HepG2 (cell line): ENCODE measurements at regions not wholly inside any gene's neighbourhood (a gene's known extent, or its start where the extent isn't known, plus 50 kb on each side); places are given as distances from the start of the nearest gene placed in this dataset.

Experiments
- DNMT3B ChIP-seq: conservative IDR thresholded peaks from 2 replicates; pipeline ENCODE4 v1.6.1; 2016; ENCODE audit warnings: missing biosample characterization, control low read depth
- JUN ChIP-seq: sonication (generic); formaldehyde crosslinking; IDR thresholded peaks from 2 replicates; pipeline ENCODE4 v1.4.0; 2020; ENCODE audit warnings: mild to moderate bottlenecking, missing genetic modification reagents
- SKIL ChIP-seq: sonication (generic); formaldehyde crosslinking; IDR thresholded peaks from 2 replicates; pipeline ENCODE4 v1.8.0; 2022; ENCODE audit warnings: missing genetic modification reagents, mild to moderate bottlenecking, moderate library complexity, borderline replicate concordance
- ZNF282 ChIP-seq: fragments of 450-650 bp; IDR thresholded peaks from 2 replicates; pipeline ENCODE4 v1.6.1; 2018; ENCODE audit not compliant: partially characterized antibody
- ZNF629 ChIP-seq: sonication (generic); formaldehyde crosslinking; conservative IDR thresholded peaks from 2 replicates; pipeline ENCODE4 v1.5.0; 2020; ENCODE audit warnings: missing genetic modification reagents
- TF ChIP-seq, protein P1 (sequence below), 2 experiments: sonication (generic) in 1 of 2; formaldehyde crosslinking in 1 of 2; IDR thresholded peaks; 2 replicates each; pipeline versions ENCODE4 v1.5.1 to v1.6.1; 2011 to 2020; ENCODE audit warnings: borderline replicate concordance in 1 of 2, low read depth in 1 of 2, low read length in 1 of 2, mild to moderate bottlenecking in 1 of 2, missing genetic modification reagents in 1 of 2, moderate library complexity in 1 of 2
- TF ChIP-seq, protein P2 (sequence below): sonication (generic); formaldehyde crosslinking; IDR thresholded peaks from 2 replicates; pipeline ENCODE4 v1.5.0; 2020; ENCODE audit warnings: mild to moderate bottlenecking, missing genetic modification reagents, moderate library complexity
- TF ChIP-seq, protein P3 (sequence below): sonication (generic); formaldehyde crosslinking; IDR thresholded peaks from 2 replicates; pipeline ENCODE4 v1.4.0; 2020; ENCODE audit warnings: missing genetic modification reagents
- TF ChIP-seq, protein P4 (sequence below): sonication (generic); formaldehyde crosslinking; conservative IDR thresholded peaks from 2 replicates; pipeline ENCODE4 v1.4.0; 2020; ENCODE audit warnings: mild to moderate bottlenecking, missing genetic modification reagents, moderate library complexity
- TF ChIP-seq, protein P5 (sequence below): sonication (generic); formaldehyde crosslinking; conservative IDR thresholded peaks from 2 replicates; pipeline ENCODE4 v1.8.0; 2022; ENCODE audit warnings: low read depth, missing genetic modification reagents
- TF ChIP-seq, protein P6 (sequence below): IDR thresholded peaks from 2 replicates; pipeline ENCODE4 v1.6.1; 2012; ENCODE audit warnings: inconsistent platforms

DNA sequence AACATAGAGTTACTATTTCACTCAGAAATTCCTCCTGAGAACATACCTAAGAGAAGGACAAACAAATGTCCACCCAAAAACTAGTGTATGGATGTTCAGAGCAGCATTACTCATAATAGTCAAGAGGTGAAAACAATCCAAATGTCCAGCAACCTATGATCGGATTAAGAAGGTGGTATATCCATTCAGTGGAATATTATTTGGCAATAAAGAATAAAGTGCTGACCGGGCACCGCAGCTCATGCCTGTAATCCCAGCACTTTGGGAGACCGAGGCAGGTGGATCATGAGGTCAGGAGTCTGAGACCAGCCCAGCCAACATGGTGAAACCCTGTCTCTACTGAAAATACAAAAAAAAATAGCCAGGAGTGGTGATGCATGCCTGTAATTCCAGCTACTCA is 182.8 kb upstream of the AGAP1 start:
- TF ChIP-seq, protein P1, sequence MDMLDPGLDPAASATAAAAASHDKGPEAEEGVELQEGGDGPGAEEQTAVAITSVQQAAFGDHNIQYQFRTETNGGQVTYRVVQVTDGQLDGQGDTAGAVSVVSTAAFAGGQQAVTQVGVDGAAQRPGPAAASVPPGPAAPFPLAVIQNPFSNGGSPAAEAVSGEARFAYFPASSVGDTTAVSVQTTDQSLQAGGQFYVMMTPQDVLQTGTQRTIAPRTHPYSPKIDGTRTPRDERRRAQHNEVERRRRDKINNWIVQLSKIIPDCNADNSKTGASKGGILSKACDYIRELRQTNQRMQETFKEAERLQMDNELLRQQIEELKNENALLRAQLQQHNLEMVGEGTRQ (IDR thresholded peaks at IDR 0.05; ENCODE audit: low read depth, low read length) = no peak
- TF ChIP-seq, protein P1 (CRISPR knock-in tag; IDR thresholded peaks at IDR 0.05; ENCODE audit: borderline replicate concordance) = no peak
- TF ChIP-seq DNMT3B = no peak
- TF ChIP-seq, protein P2, sequence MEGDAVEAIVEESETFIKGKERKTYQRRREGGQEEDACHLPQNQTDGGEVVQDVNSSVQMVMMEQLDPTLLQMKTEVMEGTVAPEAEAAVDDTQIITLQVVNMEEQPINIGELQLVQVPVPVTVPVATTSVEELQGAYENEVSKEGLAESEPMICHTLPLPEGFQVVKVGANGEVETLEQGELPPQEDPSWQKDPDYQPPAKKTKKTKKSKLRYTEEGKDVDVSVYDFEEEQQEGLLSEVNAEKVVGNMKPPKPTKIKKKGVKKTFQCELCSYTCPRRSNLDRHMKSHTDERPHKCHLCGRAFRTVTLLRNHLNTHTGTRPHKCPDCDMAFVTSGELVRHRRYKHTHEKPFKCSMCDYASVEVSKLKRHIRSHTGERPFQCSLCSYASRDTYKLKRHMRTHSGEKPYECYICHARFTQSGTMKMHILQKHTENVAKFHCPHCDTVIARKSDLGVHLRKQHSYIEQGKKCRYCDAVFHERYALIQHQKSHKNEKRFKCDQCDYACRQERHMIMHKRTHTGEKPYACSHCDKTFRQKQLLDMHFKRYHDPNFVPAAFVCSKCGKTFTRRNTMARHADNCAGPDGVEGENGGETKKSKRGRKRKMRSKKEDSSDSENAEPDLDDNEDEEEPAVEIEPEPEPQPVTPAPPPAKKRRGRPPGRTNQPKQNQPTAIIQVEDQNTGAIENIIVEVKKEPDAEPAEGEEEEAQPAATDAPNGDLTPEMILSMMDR (CRISPR knock-in tag) = no peak
- TF ChIP-seq, protein P3, sequence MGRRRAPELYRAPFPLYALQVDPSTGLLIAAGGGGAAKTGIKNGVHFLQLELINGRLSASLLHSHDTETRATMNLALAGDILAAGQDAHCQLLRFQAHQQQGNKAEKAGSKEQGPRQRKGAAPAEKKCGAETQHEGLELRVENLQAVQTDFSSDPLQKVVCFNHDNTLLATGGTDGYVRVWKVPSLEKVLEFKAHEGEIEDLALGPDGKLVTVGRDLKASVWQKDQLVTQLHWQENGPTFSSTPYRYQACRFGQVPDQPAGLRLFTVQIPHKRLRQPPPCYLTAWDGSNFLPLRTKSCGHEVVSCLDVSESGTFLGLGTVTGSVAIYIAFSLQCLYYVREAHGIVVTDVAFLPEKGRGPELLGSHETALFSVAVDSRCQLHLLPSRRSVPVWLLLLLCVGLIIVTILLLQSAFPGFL (CRISPR knock-in tag) = no peak
- no peak for TF ChIP-seq ZNF282
- no peak for TF ChIP-seq ZNF629
- TF ChIP-seq, protein P4, sequence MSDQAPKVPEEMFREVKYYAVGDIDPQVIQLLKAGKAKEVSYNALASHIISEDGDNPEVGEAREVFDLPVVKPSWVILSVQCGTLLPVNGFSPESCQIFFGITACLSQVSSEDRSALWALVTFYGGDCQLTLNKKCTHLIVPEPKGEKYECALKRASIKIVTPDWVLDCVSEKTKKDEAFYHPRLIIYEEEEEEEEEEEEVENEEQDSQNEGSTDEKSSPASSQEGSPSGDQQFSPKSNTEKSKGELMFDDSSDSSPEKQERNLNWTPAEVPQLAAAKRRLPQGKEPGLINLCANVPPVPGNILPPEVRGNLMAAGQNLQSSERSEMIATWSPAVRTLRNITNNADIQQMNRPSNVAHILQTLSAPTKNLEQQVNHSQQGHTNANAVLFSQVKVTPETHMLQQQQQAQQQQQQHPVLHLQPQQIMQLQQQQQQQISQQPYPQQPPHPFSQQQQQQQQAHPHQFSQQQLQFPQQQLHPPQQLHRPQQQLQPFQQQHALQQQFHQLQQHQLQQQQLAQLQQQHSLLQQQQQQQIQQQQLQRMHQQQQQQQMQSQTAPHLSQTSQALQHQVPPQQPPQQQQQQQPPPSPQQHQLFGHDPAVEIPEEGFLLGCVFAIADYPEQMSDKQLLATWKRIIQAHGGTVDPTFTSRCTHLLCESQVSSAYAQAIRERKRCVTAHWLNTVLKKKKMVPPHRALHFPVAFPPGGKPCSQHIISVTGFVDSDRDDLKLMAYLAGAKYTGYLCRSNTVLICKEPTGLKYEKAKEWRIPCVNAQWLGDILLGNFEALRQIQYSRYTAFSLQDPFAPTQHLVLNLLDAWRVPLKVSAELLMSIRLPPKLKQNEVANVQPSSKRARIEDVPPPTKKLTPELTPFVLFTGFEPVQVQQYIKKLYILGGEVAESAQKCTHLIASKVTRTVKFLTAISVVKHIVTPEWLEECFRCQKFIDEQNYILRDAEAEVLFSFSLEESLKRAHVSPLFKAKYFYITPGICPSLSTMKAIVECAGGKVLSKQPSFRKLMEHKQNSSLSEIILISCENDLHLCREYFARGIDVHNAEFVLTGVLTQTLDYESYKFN (CRISPR knock-in tag) = no peak
- TF ChIP-seq, protein P5, sequence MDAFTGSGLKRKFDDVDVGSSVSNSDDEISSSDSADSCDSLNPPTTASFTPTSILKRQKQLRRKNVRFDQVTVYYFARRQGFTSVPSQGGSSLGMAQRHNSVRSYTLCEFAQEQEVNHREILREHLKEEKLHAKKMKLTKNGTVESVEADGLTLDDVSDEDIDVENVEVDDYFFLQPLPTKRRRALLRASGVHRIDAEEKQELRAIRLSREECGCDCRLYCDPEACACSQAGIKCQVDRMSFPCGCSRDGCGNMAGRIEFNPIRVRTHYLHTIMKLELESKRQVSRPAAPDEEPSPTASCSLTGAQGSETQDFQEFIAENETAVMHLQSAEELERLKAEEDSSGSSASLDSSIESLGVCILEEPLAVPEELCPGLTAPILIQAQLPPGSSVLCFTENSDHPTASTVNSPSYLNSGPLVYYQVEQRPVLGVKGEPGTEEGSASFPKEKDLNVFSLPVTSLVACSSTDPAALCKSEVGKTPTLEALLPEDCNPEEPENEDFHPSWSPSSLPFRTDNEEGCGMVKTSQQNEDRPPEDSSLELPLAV (CRISPR knock-in tag) = no peak
- TF ChIP-seq JUN (CRISPR knock-in tag) = no peak
- no peak for TF ChIP-seq SKIL (CRISPR knock-in tag)
- TF ChIP-seq, protein P6, sequence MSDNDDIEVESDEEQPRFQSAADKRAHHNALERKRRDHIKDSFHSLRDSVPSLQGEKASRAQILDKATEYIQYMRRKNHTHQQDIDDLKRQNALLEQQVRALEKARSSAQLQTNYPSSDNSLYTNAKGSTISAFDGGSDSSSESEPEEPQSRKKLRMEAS = no peak
